ENCODE measurements at regions not wholly inside any gene's neighbourhood (a gene's known extent, or its start where the extent isn't known, plus 50 kb on each side); places are given as distances from the start of the nearest gene placed in this dataset.

GRCh38 chr1:239998312-239998649 lies 93.4 kb upstream of the FMN2 start:
- WGBS, 10 experiments = 31 to 100% (median 46%) methylated on average over 1 to 3 of the region's 3 CpGs; no CpG with 5 or more reads in 1 of the 10 experiments
- Histone ChIP-seq H3K27ac (no peak overlapping the region), H3K4me3 (peak overlapping the region; percentile 22 to 38 (median 25)), H3K4me1 (replicated peaks in 1 of 2) (no peaks in the 10 kb centered on the region)
- in situ Hi-C loops (cut with MboI; ENCODE audit: low pct_unique_long_range_greater_than_20kb in 2 of 9, low sequenced_read_pairs in 9 of 9, unreplicated experiment in 9 of 9) = no loop called here
- no peak for ATAC-seq (replicated peaks in 6 of 8)

- Histone ChIP-seq H3K27ac (no peak overlapping the region), H3K4me3 (no peak overlapping the region), H3K4me1 (replicated peaks in 1 of 2) (no peaks in the 10 kb centered on the region)
- in situ Hi-C loops (cut with MboI; ENCODE audit: low pct_unique_long_range_greater_than_20kb in 2 of 9, low sequenced_read_pairs in 9 of 9, unreplicated experiment in 9 of 9) = no loop called here
- 29 to 100% (median 83%) methylated on average over 1 to 2 of the region's 2 CpGs; no CpG with 5 or more reads in 1 of the 10 experiments for WGBS, 10 experiments
- ATAC-seq (replicated peaks in 6 of 8) = peak in 1 of 8 experiments; percentile 58
These were observed 92.5 kb upstream of the FMN2 start for GRCh38 chr1:239999170-239999569.

GRCh38 chr1:240000634-240001033 lies 91.0 kb upstream of the FMN2 start:
- no peak overlapping the region for H3K4me3 ChIP-seq
- no peak overlapping the region for H3K27ac ChIP-seq
- WGBS, 10 experiments = 0 to 100% (median 84%) methylated on average over 1 to 4 of the region's 4 CpGs; no CpG with 5 or more reads in 1 of the 10 experiments
- in situ Hi-C loops (cut with MboI; ENCODE audit: low pct_unique_long_range_greater_than_20kb in 2 of 9, low sequenced_read_pairs in 9 of 9, unreplicated experiment in 9 of 9) = loop anchor here in 2 of 9 experiments (25.0 kb wide), 1 partner anchor 687 kb away; no protein-coding TSS in a partner anchor
- H3K4me1 ChIP-seq (replicated peaks in 1 of 2) = no peaks in the 10 kb centered on the region
- ATAC-seq (replicated peaks in 6 of 8) = peak in 2 of 8 experiments; percentile 49

GRCh38 chr1:240001177-240001740 lies 90.4 kb upstream of the FMN2 start:
- no peak overlapping the region for H3K4me3 ChIP-seq
- WGBS, 10 experiments = 43 to 100% (median 79%) methylated on average over 1 to 7 of the region's 7 CpGs
- no peak for ATAC-seq (replicated peaks in 6 of 8)
- in situ Hi-C loops (cut with MboI; ENCODE audit: low pct_unique_long_range_greater_than_20kb in 2 of 9, low sequenced_read_pairs in 9 of 9, unreplicated experiment in 9 of 9) = loop anchor here in 2 of 9 experiments (25.0 kb wide), 1 partner anchor 686 kb away; no protein-coding TSS in a partner anchor
- H3K4me1 ChIP-seq (replicated peaks in 1 of 2) = no peaks in the 10 kb centered on the region
- H3K27ac ChIP-seq = no peak overlapping the region

- Histone ChIP-seq H3K4me1 (replicated peaks in 1 of 2) (no peaks in the 10 kb centered on the region), H3K27ac (no peak overlapping the region), H3K4me3 (no peak overlapping the region)
- WGBS, 10 experiments = 51 to 100% (median 67%) methylated on average over 2 to 12 of the region's 12 CpGs
- no peak for ATAC-seq (replicated peaks in 6 of 8)
- in situ Hi-C loops (cut with MboI; ENCODE audit: low pct_unique_long_range_greater_than_20kb in 2 of 9, low sequenced_read_pairs in 9 of 9, unreplicated experiment in 9 of 9) = loop anchor here in 2 of 9 experiments (25.0 kb wide), 1 partner anchor 683 kb away; no protein-coding TSS in a partner anchor
These were observed 87.5 kb upstream of the FMN2 start for GRCh38 chr1:240004086-240004749.

GRCh38 chr1:240005997-240006650 lies 85.6 kb upstream of the FMN2 start:
- ATAC-seq (replicated peaks in 6 of 8) = no peak
- Histone ChIP-seq H3K4me1 (replicated peaks in 1 of 2) (no peaks in the 10 kb centered on the region), H3K4me3 (no peak overlapping the region), H3K27ac (no peak overlapping the region)
- in situ Hi-C loops (cut with MboI; ENCODE audit: low pct_unique_long_range_greater_than_20kb in 2 of 9, low sequenced_read_pairs in 9 of 9, unreplicated experiment in 9 of 9) = loop anchor here in 2 of 9 experiments (25.0 kb wide), 1 partner anchor 681 kb away; no protein-coding TSS in a partner anchor
- WGBS, 10 experiments = 40 to 100% (median 86%) methylated on average over 1 to 5 of the region's 5 CpGs; no CpG with 5 or more reads in 3 of the 10 experiments

- in situ Hi-C loops (cut with MboI; ENCODE audit: low pct_unique_long_range_greater_than_20kb in 2 of 9, low sequenced_read_pairs in 9 of 9, unreplicated experiment in 9 of 9) = loop anchor here in 2 of 9 experiments (25.0 kb wide), 1 partner anchor 679 kb away; no protein-coding TSS in a partner anchor
- Histone ChIP-seq H3K4me3 (no peak overlapping the region), H3K4me1 (replicated peaks in 1 of 2) (no peaks in the 10 kb centered on the region), H3K27ac (no peak overlapping the region)
- WGBS, 10 experiments = 0 to 86% (median 81%) methylated on average over 1 to 5 of the region's 5 CpGs; no CpG with 5 or more reads in 4 of the 10 experiments
- ATAC-seq (replicated peaks in 6 of 8) = peak in 2 of 8 experiments; percentile 20 to 23
These were observed 83.4 kb upstream of the FMN2 start for GRCh38 chr1:240008298-240008697.

GRCh38 chr1:240014051-240014450 lies 77.6 kb upstream of the FMN2 start:
- H3K27ac ChIP-seq = no peak overlapping the region
- 18 to 93% (median 67%) methylated on average over 1 to 5 of the region's 5 CpGs for WGBS, 10 experiments
- H3K4me3 ChIP-seq = no peak overlapping the region
- in situ Hi-C loops (cut with MboI; ENCODE audit: low pct_unique_long_range_greater_than_20kb in 2 of 9, low sequenced_read_pairs in 9 of 9, unreplicated experiment in 9 of 9) = loop anchor here in 2 of 9 experiments (25.0 kb wide), 1 partner anchor 673 kb away; no protein-coding TSS in a partner anchor
- no peaks in the 10 kb centered on the region for H3K4me1 ChIP-seq (replicated peaks in 1 of 2)
- no peak for ATAC-seq (replicated peaks in 6 of 8)

GRCh38 chr1:240018617-240019016 lies 73.1 kb upstream of the FMN2 start:
- Histone ChIP-seq H3K27ac (no peak overlapping the region), H3K4me3 (no peak overlapping the region), H3K4me1 (replicated peaks in 1 of 2) (no peaks in the 10 kb centered on the region)
- in situ Hi-C loops (cut with MboI; ENCODE audit: low pct_unique_long_range_greater_than_20kb in 2 of 9, low sequenced_read_pairs in 9 of 9, unreplicated experiment in 9 of 9) = loop anchor here in 2 of 9 experiments (25.0 kb wide), 1 partner anchor 669 kb away; no protein-coding TSS in a partner anchor
- ATAC-seq (replicated peaks in 6 of 8) = no peak
- WGBS, 10 experiments = 0 to 100% (median 42%) methylated on average over 1 of the region's 1 CpG; no CpG with 5 or more reads in 2 of the 10 experiments

GRCh38 chr1:240019524-240019923 lies 72.2 kb upstream of the FMN2 start:
- Histone ChIP-seq H3K4me3 (no peak overlapping the region), H3K4me1 (replicated peaks in 1 of 2) (no peaks in the 10 kb centered on the region), H3K27ac (no peak overlapping the region)
- no peak for ATAC-seq (replicated peaks in 6 of 8)
- in situ Hi-C loops (cut with MboI; ENCODE audit: low pct_unique_long_range_greater_than_20kb in 2 of 9, low sequenced_read_pairs in 9 of 9, unreplicated experiment in 9 of 9) = loop anchor here in 2 of 9 experiments (25.0 kb wide), 1 partner anchor 668 kb away; no protein-coding TSS in a partner anchor

GRCh38 chr1:240020871-240021270 lies 70.8 kb upstream of the FMN2 start:
- H3K4me1 ChIP-seq (replicated peaks in 1 of 2) = no peaks in the 10 kb centered on the region
- no peak for ATAC-seq (replicated peaks in 6 of 8)
- no peak overlapping the region for H3K4me3 ChIP-seq
- no peak overlapping the region for H3K27ac ChIP-seq
- in situ Hi-C loops (cut with MboI; ENCODE audit: low pct_unique_long_range_greater_than_20kb in 2 of 9, low sequenced_read_pairs in 9 of 9, unreplicated experiment in 9 of 9) = loop anchor here in 3 of 9 experiments (10.0 to 25.0 kb wide), 2 partner anchors 134 to 666 kb away; no protein-coding TSS in a partner anchor
- 22 to 90% (median 79%) methylated on average over 1 to 3 of the region's 3 CpGs; no CpG with 5 or more reads in 2 of the 10 experiments for WGBS, 10 experiments

- Histone ChIP-seq H3K4me1 (replicated peaks in 1 of 2) (no peaks in the 10 kb centered on the region), H3K27ac (no peak overlapping the region), H3K4me3 (no peak overlapping the region)
- no peak for ATAC-seq (replicated peaks in 6 of 8)
- in situ Hi-C loops (cut with MboI; ENCODE audit: low pct_unique_long_range_greater_than_20kb in 2 of 9, low sequenced_read_pairs in 9 of 9, unreplicated experiment in 9 of 9) = loop anchor here in 3 of 9 experiments (10.0 to 25.0 kb wide), 2 partner anchors 133 to 666 kb away; no protein-coding TSS in a partner anchor
- 28 to 100% (median 68%) methylated on average over 1 to 3 of the region's 3 CpGs for WGBS, 10 experiments
These were observed 70.0 kb upstream of the FMN2 start for GRCh38 chr1:240021709-240022108.

- no peak overlapping the region for H3K4me3 ChIP-seq
- no peak overlapping the region for H3K27ac ChIP-seq
- no peaks in the 10 kb centered on the region for H3K4me1 ChIP-seq (replicated peaks in 1 of 2)
- ATAC-seq (replicated peaks in 6 of 8) = peak; percentile 53 to 80 (median 72)
- WGBS, 10 experiments = 0 to 33% (median 2%) methylated on average over 1 to 5 of the region's 5 CpGs
- in situ Hi-C loops (cut with MboI; ENCODE audit: low pct_unique_long_range_greater_than_20kb in 2 of 9, low sequenced_read_pairs in 9 of 9, unreplicated experiment in 9 of 9) = loop anchor here in 3 of 9 experiments (10.0 to 25.0 kb wide), 4 partner anchors 128 to 685 kb away; no protein-coding TSS in a partner anchor
These were observed 64.6 kb upstream of the FMN2 start for GRCh38 chr1:240027059-240027462.

Measured in motor neuron (in vitro differentiated cells).